ENCODE measurements at regions not wholly inside any gene's neighbourhood (a gene's known extent, or its start where the extent isn't known, plus 50 kb on each side); places are given as distances from the start of the nearest gene placed in this dataset.
"Not testable (repeated sequence)": the region's sequence is repeated elsewhere in the genome, so short reads cannot be mapped to it uniquely, and the experiment has no call there.

GRCh38 chr13:109314101-109314500, 472.3 kb downstream of the IRS2 start:
- DNase-seq: no peak

DNA sequence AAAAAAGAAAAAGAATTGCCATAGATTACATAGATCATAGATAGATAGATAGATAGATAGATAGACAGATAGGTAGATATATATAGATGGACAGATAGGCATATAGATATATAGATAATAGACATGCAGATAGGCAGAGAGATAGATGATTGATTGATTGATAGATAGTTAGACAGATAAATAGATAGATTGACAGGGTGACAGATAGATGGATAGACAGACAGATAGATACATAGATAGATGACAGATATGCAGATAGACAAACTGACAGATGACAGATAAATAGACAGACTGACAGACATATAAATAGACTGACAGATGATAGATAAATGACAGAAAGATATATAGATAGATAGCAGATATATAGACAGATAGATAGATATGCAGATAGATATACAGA, 474.0 kb downstream of the IRS2 start:
- DNase-seq: no peak

DNA sequence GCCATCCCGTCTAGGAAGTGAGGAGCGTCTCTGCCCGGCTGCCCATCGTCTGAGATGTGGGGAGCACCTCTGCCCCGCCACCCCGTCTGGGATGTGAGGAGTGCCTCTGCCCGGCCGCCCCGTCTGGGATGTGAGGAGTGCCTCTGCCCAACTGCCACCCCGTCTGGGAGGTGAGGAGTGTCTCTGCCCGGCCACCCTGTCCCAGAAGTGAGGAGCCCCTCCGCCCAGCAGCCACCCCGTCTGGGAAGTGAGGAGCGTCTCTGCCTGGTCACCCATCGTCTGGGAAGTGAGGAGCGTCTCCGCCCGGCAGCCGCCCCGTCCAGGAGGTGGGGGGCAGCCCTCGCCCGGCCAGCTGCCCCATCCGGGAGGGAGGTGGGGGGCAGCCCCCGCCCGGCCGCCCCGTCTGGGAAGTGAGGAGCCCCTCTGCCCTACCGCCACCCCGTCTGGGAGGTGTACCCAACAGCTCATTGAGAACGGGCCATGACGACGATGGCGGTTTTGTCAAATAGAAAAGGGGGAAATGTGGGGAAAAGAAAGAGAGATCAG, 474.9 kb downstream of the IRS2 start:
- DNase-seq: not testable (repeated sequence)

DNA sequence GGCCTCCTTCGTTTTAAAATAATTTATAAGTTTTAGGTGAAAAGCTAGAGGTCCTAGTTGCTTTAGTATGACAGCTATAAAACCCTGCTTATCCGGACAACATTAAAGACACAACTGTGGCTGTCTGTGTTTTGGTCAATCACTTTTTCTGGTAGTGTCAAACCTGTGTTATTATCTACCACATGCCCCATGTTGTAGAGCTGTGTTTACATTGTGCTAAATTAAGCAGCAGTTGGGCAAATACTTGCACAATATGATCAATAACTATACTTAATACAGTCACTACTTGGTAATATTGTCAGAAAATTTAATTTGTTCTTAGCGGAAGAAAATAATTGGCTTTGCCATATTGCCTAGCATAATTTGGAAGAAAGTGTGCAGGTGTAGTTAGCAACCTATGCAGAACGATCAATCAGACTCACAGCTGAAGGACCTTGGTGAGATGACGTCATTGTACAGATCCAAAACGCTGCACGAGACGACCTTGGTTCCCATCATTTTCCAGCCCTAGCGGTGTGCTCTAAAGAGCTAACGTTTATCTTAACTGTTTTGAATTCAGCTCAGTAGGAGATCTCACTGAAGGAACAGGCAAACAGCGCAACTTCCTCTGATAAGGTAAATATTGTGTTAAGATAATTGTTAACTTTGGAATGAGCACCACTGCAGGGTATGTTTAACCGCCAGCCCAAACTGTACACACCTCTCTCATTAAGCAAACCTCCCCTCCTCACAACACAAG, 476.6 kb downstream of the IRS2 start:
- DNase-seq: no peak

- DNase-seq: no peak
Measured at GRCh38 chr13:109307027-109307426, 479.4 kb downstream of the IRS2 start.

DNA sequence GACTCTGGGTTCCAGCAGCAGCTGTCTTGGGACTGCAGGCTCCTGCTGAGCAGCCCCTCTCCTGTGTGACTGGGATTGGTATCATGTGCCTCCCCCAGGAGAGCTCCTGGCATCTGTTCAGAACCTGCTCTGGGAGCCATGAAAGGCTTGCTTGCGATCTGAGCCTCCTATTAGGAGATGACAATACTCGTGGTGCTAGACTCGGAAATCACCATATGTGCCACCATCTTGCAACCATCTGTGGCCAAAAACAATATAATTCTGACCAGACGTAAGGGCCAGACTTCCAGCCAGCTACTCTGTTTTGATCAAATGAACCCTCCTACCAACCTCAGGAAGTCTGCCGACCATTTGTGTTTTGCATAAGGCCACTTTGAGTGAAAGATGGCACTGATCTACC, 484.7 kb downstream of the IRS2 start:
- no peak for DNase-seq

GRCh38 chr13:109301276-109301675, 485.1 kb downstream of the IRS2 start:
- no peak for DNase-seq

DNA sequence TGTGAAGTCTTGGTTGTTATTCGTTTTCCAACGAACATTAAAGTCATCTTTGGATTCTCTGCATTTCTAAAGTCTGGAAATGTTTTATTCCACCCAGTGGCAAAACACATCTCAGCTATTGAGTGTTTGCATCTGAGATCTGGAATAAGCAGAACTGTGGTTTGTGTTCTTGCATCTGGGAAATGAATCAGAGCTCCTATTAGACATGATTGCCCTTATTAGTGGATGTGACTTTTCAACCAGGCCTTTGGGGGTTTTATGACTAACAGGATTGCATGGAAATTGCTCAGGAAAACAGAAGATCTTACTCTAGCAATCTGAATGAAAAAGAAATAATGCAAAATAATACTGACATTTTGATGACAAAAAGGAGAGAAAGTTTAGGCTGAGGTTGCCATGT, 488.8 kb downstream of the IRS2 start:
- peak; percentile 96 for DNase-seq

GRCh38 chr13:109293166-109293565, 493.2 kb downstream of the IRS2 start:
- no peak for DNase-seq

DNA sequence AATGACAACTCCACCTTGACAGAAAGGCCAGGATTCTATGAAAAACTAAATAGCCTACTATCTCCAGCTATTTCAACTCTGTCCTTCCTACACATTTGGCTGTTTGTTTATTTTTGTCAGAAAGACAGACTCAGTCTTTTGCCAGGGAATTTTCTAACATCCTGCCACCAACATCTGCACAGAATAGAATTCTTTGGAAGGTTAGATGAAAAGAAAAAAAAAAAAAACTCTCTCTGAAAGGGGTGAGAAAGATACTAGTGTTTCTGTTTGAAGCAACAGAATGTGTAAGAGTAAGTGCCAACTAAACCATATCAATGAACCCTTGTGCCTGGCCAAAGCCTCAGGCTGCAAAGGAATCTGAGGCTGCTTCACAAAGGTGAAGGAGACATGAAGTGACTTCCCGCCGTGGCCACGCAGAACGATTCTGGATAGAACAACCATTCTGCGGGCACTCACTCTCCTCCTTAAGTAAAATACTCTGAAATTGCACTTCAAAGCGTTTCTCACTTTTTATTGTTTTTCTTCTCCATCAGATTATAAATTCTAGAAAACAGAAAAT, 498.2 kb downstream of the IRS2 start:
- DNase-seq: no peak

DNA sequence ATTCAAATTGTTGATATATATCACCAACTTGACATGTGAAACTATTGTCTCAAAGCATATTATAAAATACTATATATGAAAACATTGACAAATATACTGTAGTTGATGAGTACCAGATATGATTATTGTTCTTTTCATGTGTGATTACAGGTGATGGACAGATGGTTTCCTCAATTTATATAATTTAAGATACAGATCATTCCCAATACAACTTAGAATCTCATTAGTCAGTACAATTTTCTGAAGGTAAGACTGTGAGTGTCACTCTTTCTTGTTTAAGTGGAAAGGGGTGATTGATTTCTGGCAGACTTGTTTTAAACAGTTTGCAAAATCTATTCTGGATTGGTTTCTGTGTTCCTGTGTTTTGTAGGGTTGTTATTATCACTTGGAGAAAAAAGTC, 498.8 kb downstream of the IRS2 start:
- DNase-seq: no peak

DNA sequence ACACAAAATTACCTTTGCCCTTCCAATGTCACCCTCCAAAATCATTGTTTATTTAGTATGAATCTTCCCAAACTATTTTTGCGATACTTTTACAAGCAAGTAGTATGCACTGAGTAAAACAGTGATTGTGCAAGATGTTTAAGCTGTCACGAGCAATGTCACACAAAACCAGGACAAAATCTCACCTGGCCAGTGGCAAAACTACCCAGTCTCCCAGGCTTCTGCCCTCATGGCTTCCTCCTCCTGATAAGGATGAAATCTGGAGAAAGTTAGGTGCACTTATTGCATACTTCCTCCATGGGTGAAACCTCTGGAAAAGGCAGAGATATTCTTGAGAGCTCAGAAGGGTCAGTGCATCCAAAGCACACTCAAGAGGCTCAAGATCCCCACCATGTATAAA, 500.8 kb downstream of the IRS2 start:
- no peak for DNase-seq

DNA sequence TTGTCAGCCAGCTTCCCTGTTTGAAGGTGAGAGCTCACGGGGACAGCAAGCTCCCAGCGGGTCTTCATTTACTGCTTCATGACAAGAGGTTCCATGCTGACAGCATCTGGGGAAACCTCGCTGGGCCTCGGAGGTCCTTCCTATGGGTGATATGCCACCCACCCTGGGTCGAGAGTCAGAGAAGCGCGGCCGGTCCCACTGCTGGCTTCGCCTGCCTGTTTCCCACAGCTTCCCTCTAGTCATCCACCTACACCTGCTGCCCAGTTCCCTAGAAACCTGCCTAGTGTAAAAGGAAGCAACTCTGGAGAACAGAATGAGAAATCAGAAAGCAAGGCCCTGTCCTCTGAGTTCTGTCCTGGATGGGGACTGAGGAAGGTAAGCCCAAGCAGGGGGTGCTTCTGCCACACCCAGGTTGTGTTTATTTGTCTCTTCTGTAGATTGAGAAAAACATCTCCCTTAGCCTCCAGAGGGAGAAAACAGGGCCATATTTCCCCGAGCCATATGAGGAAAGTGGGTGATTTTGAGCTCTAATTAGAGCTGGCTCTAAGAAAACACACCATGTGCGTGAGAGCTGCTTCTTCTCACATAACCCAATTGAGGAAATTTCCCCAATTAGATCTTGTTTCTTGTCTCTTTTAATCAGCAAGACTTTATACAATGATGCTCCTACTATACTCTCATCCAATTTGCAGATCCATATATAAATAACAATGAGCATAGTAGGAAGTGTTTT, 504.3 kb downstream of the IRS2 start:
- DNase-seq: no peak

GRCh38 chr13:109281017-109281902, 505.1 kb downstream of the IRS2 start:
- no peak for DNase-seq

GRCh38 chr13:109276261-109276660, 510.1 kb downstream of the IRS2 start:
- DNase-seq: no peak

DNA sequence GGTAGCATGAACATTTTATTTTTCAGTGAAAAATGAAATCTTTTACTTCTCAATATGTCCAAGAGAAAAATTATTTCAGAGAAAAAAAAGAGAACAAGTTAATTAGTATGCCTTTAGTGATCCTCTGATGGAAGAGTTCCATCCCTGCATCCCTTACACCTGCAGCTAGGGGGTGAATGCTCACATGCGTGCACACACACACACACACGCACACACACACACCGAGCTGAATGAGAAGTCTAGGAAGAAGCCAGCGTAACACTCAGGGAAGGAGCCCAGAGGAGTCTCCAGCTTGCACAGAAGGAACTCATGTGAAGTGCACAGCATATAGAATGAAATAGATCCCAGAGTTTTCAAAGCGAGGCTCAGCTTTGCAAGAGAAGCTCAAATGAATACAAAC, 510.5 kb downstream of the IRS2 start:
- no peak for DNase-seq

DNA sequence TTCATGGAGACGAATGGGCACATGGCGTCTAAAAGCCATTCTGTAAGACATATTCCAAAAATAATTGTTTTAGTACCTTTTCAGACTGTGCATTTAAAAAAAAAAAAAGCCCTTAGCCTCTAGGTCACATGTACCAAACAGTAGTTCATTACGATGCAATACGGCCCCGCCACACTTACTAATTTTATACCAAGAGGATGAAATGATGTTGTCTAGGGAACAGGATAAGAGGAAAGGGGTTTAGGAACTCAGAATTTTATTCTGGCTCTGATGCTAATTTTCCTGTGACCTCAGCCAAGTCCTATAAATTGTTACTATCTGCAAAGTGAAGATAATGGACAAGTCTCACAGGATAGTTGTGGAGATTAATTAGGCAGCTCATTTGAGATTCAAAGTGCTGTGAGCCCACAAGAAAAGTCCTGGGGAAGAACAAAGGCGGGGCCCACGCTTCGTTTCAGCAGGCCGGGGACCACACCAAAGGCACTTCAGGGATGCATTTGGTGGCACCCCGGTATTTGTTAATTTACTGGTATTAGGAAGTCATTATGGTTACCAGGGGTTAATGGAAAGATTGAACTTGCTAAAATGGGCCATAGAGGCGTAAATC, 511.1 kb downstream of the IRS2 start:
- DNase-seq: no peak

- DNase-seq: peak; percentile 84
Measured at GRCh38 chr13:109274188-109274821, 512.1 kb downstream of the IRS2 start.

GRCh38 chr13:109273326-109273751, 513.0 kb downstream of the IRS2 start:
- peak; percentile 53 for DNase-seq

DNA sequence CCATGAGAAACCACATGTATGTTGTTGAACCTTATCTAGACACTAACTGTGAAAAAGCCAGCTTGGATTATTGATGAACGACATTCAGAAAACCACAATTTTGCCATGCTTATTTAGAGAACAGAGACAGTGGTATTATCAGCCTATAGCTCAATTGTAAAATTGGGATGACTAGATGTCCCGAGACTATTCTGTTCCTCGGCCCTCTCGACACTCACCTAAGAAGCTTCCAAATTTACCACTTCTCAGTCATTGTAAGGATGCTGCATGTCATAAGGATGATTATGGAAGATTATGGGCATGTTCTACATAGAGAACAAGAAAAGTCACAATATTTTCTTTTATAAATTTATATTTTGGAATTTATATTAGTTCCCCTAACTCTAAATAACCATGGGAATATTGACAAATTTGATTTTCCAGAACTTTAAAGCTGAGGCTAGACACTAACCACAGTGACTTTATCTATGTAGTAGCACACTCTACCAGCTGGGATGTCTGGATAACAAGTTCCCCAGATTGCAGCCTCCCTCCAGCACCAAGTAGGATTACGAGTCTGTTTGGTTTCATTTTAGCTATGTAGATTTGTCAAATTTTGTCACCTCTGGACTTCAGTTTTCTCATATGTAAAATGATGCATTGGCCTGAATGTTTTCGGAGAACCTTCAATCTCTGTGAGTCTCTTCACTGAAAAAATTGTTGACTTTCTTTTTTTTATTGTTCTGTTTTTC, 513.6 kb downstream of the IRS2 start:
- no peak for DNase-seq

All from fibroblast of skin of right quadriceps (primary cell).